NT2/D1 (cell line): ENCODE measurements at regions not wholly inside any gene's neighbourhood (a gene's known extent, or its start where the extent isn't known, plus 50 kb on each side); places are given as distances from the start of the nearest gene placed in this dataset.

Source experiments
- SUZ12 ChIP-seq: IDR thresholded peaks from 2 replicates; pipeline ENCODE4 v1.6.1; 2011; ENCODE audit not compliant: insufficient read length, insufficient read depth; ENCODE audit errors: extremely low read depth
- YY1 ChIP-seq: IDR thresholded peaks from 2 replicates; pipeline ENCODE4 v1.6.1; 2011; ENCODE audit not compliant: insufficient read length, insufficient read depth

- TF ChIP-seq YY1 (no peak), SUZ12 (no peak)
Measured at GRCh38 chr4:189834616-189835015, 106.1 kb upstream of the FRG1 start.
